Endodermal cell (in vitro differentiated cells): ENCODE measurements at regions not wholly inside any gene's neighbourhood (a gene's known extent, or its start where the extent isn't known, plus 50 kb on each side); places are given as distances from the start of the nearest gene placed in this dataset.

Experiments
- DNase-seq: peaks from one replicate; pipeline ENCODE4 v3.0.0-alpha.2; 2017
- H3K27ac ChIP-seq: 2 replicates; pipeline ENCODE4 v1.5.1; 2013; ENCODE audit warnings: mild to moderate bottlenecking, low read depth, low read length, moderate library complexity
- H3K27me3 ChIP-seq: 2 replicates; pipeline ENCODE4 v1.6.1; 2013; ENCODE audit warnings: mild to moderate bottlenecking, low read length, moderate library complexity; ENCODE audit not compliant: insufficient read depth, control insufficient read depth, poor library complexity, severe bottlenecking
- H3K36me3 ChIP-seq: 2 replicates; pipeline ENCODE4 v1.7.0; 2013; ENCODE audit warnings: mild to moderate bottlenecking, low read length, moderate library complexity; ENCODE audit not compliant: control insufficient read depth, insufficient read depth
- H3K4me1 ChIP-seq: one replicate; pipeline ENCODE4 v1.7.0; 2013; ENCODE audit warnings: low read length; ENCODE audit not compliant: control insufficient read depth, insufficient read depth
- H3K4me3 ChIP-seq: 2 replicates; pipeline ENCODE4 v1.5.1; 2013; ENCODE audit warnings: mild to moderate bottlenecking, low read length, moderate library complexity
- H3K9ac ChIP-seq: 2 replicates; pipeline ENCODE4 v1.6.1; 2013; ENCODE audit warnings: mild to moderate bottlenecking, low read length, moderate library complexity; ENCODE audit not compliant: poor library complexity, severe bottlenecking; ENCODE audit errors: extremely low read depth
- H3K9me3 ChIP-seq: 2 replicates; pipeline ENCODE4 v1.6.1; 2013; ENCODE audit warnings: mild to moderate bottlenecking, low read length, moderate library complexity; ENCODE audit not compliant: control insufficient read depth
- H3K27ac Mint-ChIP-seq: 2 replicates; pipeline ENCODE4 v1.8.0; 2020; ENCODE audit warnings: mixed read lengths
- H3K27me3 Mint-ChIP-seq: 2 replicates; pipeline ENCODE4 v1.8.0; 2021; ENCODE audit warnings: mild to moderate bottlenecking, mixed read lengths; ENCODE audit not compliant: insufficient read depth
- H3K36me3 Mint-ChIP-seq: 2 replicates; pipeline ENCODE4 v1.8.0; 2020; ENCODE audit warnings: low read depth, mixed read lengths
- H3K4me1 Mint-ChIP-seq: 2 replicates; pipeline ENCODE4 v1.8.0; 2020; ENCODE audit warnings: mixed read lengths
- H3K4me3 Mint-ChIP-seq: 2 replicates; pipeline ENCODE4 v1.8.0; 2020; ENCODE audit warnings: mild to moderate bottlenecking, moderate library complexity, mixed read lengths
- H3K9me3 Mint-ChIP-seq: 2 replicates; pipeline ENCODE4 v1.8.0; 2020; ENCODE audit warnings: mild to moderate bottlenecking, mixed read lengths
- CTCF ChIP-seq: fragments of 200-600 bp; sonication (generic); conservative IDR thresholded peaks from 2 replicates; pipeline ENCODE4 v1.5.0; 2021; ENCODE audit warnings: antibody characterized with exemption, mild to moderate bottlenecking
- WGBS, 2 experiments: methylation state at CpG; one replicate each; pipeline versions ENCODE4 v1.1.5 to v1.1.7; 2013; ENCODE audit warnings: missing lambda C conversion rate in 2 of 2, mixed read lengths in 1 of 2; ENCODE audit not compliant: insufficient coverage in 1 of 2, insufficient read length in 1 of 2; 5-methylcytosine and 5-hydroxymethylcytosine counted together

- H3K4me1 Mint-ChIP-seq = peaks cover 6% of the 10 kb centered on the region
- no peak overlapping the region for H3K4me3 Mint-ChIP-seq
- Histone ChIP-seq H3K9ac (no peak overlapping the region), H3K27me3 (no peaks in the 10 kb centered on the region), H3K9me3 (no peaks in the 10 kb centered on the region), H3K36me3 (no peaks in the 10 kb centered on the region), H3K27ac (no peak overlapping the region), H3K4me1 (no peaks in the 10 kb centered on the region), H3K4me3 (no peak overlapping the region)
- peak; percentile 61 for DNase-seq
- H3K27ac Mint-ChIP-seq = no peak overlapping the region
- WGBS, 2 experiments = 83 to 88% methylated on average over 7 to 8 of the region's 8 CpGs
- no peak for TF ChIP-seq CTCF
- H3K27me3 Mint-ChIP-seq = no peaks in the 10 kb centered on the region
- H3K36me3 Mint-ChIP-seq = no peaks in the 10 kb centered on the region
- H3K9me3 Mint-ChIP-seq = peaks cover 8% of the 10 kb centered on the region
These were observed 560.7 kb downstream of the DSC3 start for GRCh38 chr18:30481871-30482270.

GRCh38 chr18:30469091-30469490 lies 573.5 kb downstream of the DSC3 start:
- peaks cover 3% of the 10 kb centered on the region for H3K4me1 Mint-ChIP-seq
- H3K4me3 Mint-ChIP-seq = no peak overlapping the region
- Histone ChIP-seq H3K4me3 (no peak overlapping the region), H3K27me3 (no peaks in the 10 kb centered on the region), H3K9ac (no peak overlapping the region), H3K4me1 (no peaks in the 10 kb centered on the region), H3K27ac (no peak overlapping the region), H3K36me3 (no peaks in the 10 kb centered on the region), H3K9me3 (no peaks in the 10 kb centered on the region)
- no peak for DNase-seq
- H3K27ac Mint-ChIP-seq = no peak overlapping the region
- H3K36me3 Mint-ChIP-seq = no peaks in the 10 kb centered on the region
- TF ChIP-seq CTCF = no peak
- 93 to 94% methylated on average over 4 of the region's 4 CpGs for WGBS, 2 experiments
- H3K9me3 Mint-ChIP-seq = no peaks in the 10 kb centered on the region
- no peaks in the 10 kb centered on the region for H3K27me3 Mint-ChIP-seq

GRCh38 chr18:30465096-30465495 lies 577.4 kb downstream of the DSC3 start:
- H3K27me3 Mint-ChIP-seq = no peaks in the 10 kb centered on the region
- no peaks in the 10 kb centered on the region for H3K36me3 Mint-ChIP-seq
- no peak for DNase-seq
- no peaks in the 10 kb centered on the region for H3K36me3 ChIP-seq
- WGBS, 2 experiments = 80 to 96% methylated on average over 1 to 3 of the region's 3 CpGs
- H3K4me3 Mint-ChIP-seq = no peak overlapping the region
- H3K4me1 ChIP-seq = no peaks in the 10 kb centered on the region
- no peaks in the 10 kb centered on the region for H3K9me3 ChIP-seq
- H3K27ac Mint-ChIP-seq = no peak overlapping the region
- no peaks in the 10 kb centered on the region for H3K9me3 Mint-ChIP-seq
- no peak overlapping the region for H3K9ac ChIP-seq
- peaks cover 3% of the 10 kb centered on the region for H3K4me1 Mint-ChIP-seq
- no peak overlapping the region for H3K27ac ChIP-seq
- no peaks in the 10 kb centered on the region for H3K27me3 ChIP-seq
- H3K4me3 ChIP-seq = no peak overlapping the region
- TF ChIP-seq CTCF = no peak
